Neural cell (in vitro differentiated cells): ENCODE measurements at regions not wholly inside any gene's neighbourhood (a gene's known extent, or its start where the extent isn't known, plus 50 kb on each side); places are given as distances from the start of the nearest gene placed in this dataset.

ENCODE experiments used
- CTCF ChIP-seq: fragments of 450-650 bp; IDR thresholded peaks from 2 replicates; pipeline ENCODE4 v1.5.1; 2014; ENCODE audit warnings: antibody characterized with exemption, mild to moderate bottlenecking, moderate library complexity; ENCODE audit not compliant: poor library complexity, severe bottlenecking
- EZH2 ChIP-seq: fragments of 200-600, 300-800 bp; shearing (Covaris generic), sonication (generic); IDR thresholded peaks from 2 replicates; pipeline ENCODE4 v1.6.1; 2014; ENCODE audit warnings: antibody characterized with exemption, low read length, borderline replicate concordance, mild to moderate bottlenecking; ENCODE audit not compliant: insufficient read depth, poor library complexity, severe bottlenecking
- REST ChIP-seq: IDR thresholded peaks from 2 replicates; pipeline ENCODE4 v1.6.1; 2012; ENCODE audit warnings: borderline replicate concordance

GRCh38 chr9:28882529-28882928 is 1309.2 kb upstream of the C9orf72 start:
- no peak for TF ChIP-seq EZH2
- no peak for TF ChIP-seq CTCF
- no peak for TF ChIP-seq REST
